ENCODE measurements at regions not wholly inside any gene's neighbourhood (a gene's known extent, or its start where the extent isn't known, plus 50 kb on each side); places are given as distances from the start of the nearest gene placed in this dataset.
"Not testable (repeated sequence)": the region's sequence is repeated elsewhere in the genome, so short reads cannot be mapped to it uniquely, and the experiment has no call there.

GRCh38 chr6:40139447-40139846 is 205.2 kb upstream of the MOCS1 start:
- H3K4me1 ChIP-seq (ENCODE audit: control insufficient read depth in 2 of 2, insufficient read depth in 2 of 2, low read length in 2 of 2) = no peaks in the 10 kb centered on the region
- H3K27ac ChIP-seq (ENCODE audit: low read depth in 1 of 2, low read length in 1 of 2) = no peak overlapping the region
- no peak for DNase-seq (ENCODE audit: low read depth in 6 of 9, low spot score in 9 of 9)
- no peaks in the 10 kb centered on the region for H3K27me3 ChIP-seq (ENCODE audit: control insufficient read depth in 2 of 2, insufficient read depth in 1 of 2, low read length in 1 of 2)
- no peaks in the 10 kb centered on the region for H3K36me3 ChIP-seq (ENCODE audit: control insufficient read depth in 2 of 2, insufficient read depth in 2 of 2, low read length in 1 of 2)
- peaks cover 0 to 3% of the 10 kb centered on the region in 2 donors for H3K9me3 ChIP-seq (ENCODE audit: control insufficient read depth in 2 of 2, insufficient read depth in 1 of 2, low read length in 1 of 2)
- no peak overlapping the region for H3K4me3 ChIP-seq (ENCODE audit: low read length in 2 of 2)
- WGBS = 81% methylated on average over 2 of the region's 2 CpGs

GRCh38 chr6:40138273-40138720 is 204.0 kb upstream of the MOCS1 start:
- H3K36me3 ChIP-seq (ENCODE audit: control insufficient read depth in 2 of 2, insufficient read depth in 2 of 2, low read length in 1 of 2) = no peaks in the 10 kb centered on the region
- peaks cover 0 to 3% of the 10 kb centered on the region in 2 donors for H3K9me3 ChIP-seq (ENCODE audit: control insufficient read depth in 2 of 2, insufficient read depth in 1 of 2, low read length in 1 of 2)
- H3K4me3 ChIP-seq (ENCODE audit: low read length in 2 of 2) = no peak overlapping the region
- H3K27me3 ChIP-seq (ENCODE audit: control insufficient read depth in 2 of 2, insufficient read depth in 1 of 2, low read length in 1 of 2) = no peaks in the 10 kb centered on the region
- H3K4me1 ChIP-seq (ENCODE audit: control insufficient read depth in 2 of 2, insufficient read depth in 2 of 2, low read length in 2 of 2) = no peaks in the 10 kb centered on the region
- 80% methylated on average over 4 of the region's 4 CpGs for WGBS
- no peak overlapping the region for H3K27ac ChIP-seq (ENCODE audit: low read depth in 1 of 2, low read length in 1 of 2)
- no peak for DNase-seq (ENCODE audit: low read depth in 6 of 9, low spot score in 9 of 9)

- H3K4me1 ChIP-seq (ENCODE audit: control insufficient read depth in 2 of 2, insufficient read depth in 2 of 2, low read length in 2 of 2) = no peaks in the 10 kb centered on the region
- peaks cover 0 to 3% of the 10 kb centered on the region in 2 donors for H3K9me3 ChIP-seq (ENCODE audit: control insufficient read depth in 2 of 2, insufficient read depth in 1 of 2, low read length in 1 of 2)
- DNase-seq (ENCODE audit: low read depth in 6 of 9, low spot score in 9 of 9) = no peak
- H3K27ac ChIP-seq (ENCODE audit: low read depth in 1 of 2, low read length in 1 of 2) = no peak overlapping the region
- WGBS = 58% methylated on average over 6 of the region's 6 CpGs
- no peaks in the 10 kb centered on the region for H3K36me3 ChIP-seq (ENCODE audit: control insufficient read depth in 2 of 2, insufficient read depth in 2 of 2, low read length in 1 of 2)
- no peak overlapping the region for H3K4me3 ChIP-seq (ENCODE audit: low read length in 2 of 2)
- H3K27me3 ChIP-seq (ENCODE audit: control insufficient read depth in 2 of 2, insufficient read depth in 1 of 2, low read length in 1 of 2) = no peaks in the 10 kb centered on the region
Measured at GRCh38 chr6:40135491-40136072, 201.3 kb upstream of the MOCS1 start.

- not testable (repeated sequence) for H3K4me3 ChIP-seq (ENCODE audit: low read length in 2 of 2); H3K4me1 ChIP-seq (ENCODE audit: control insufficient read depth in 2 of 2, insufficient read depth in 2 of 2, low read length in 2 of 2); H3K36me3 ChIP-seq (ENCODE audit: control insufficient read depth in 2 of 2, insufficient read depth in 2 of 2, low read length in 1 of 2); H3K27me3 ChIP-seq (ENCODE audit: control insufficient read depth in 2 of 2, insufficient read depth in 1 of 2, low read length in 1 of 2); H3K9me3 ChIP-seq (ENCODE audit: control insufficient read depth in 2 of 2, insufficient read depth in 1 of 2, low read length in 1 of 2); DNase-seq (ENCODE audit: low read depth in 6 of 9, low spot score in 9 of 9); H3K27ac ChIP-seq (ENCODE audit: low read depth in 1 of 2, low read length in 1 of 2)
- WGBS = 95% methylated on average over 20 of the region's 20 CpGs
Measured at GRCh38 chr6:40133981-40134380, 199.7 kb upstream of the MOCS1 start.

- Histone ChIP-seq H3K27ac (ENCODE audit: low read depth in 1 of 2, low read length in 1 of 2) (no peak overlapping the region), H3K36me3 (ENCODE audit: control insufficient read depth in 2 of 2, insufficient read depth in 2 of 2, low read length in 1 of 2) (no peaks in the 10 kb centered on the region), H3K4me1 (ENCODE audit: control insufficient read depth in 2 of 2, insufficient read depth in 2 of 2, low read length in 2 of 2) (no peaks in the 10 kb centered on the region), H3K4me3 (ENCODE audit: low read length in 2 of 2) (no peak overlapping the region), H3K9me3 (ENCODE audit: control insufficient read depth in 2 of 2, insufficient read depth in 1 of 2, low read length in 1 of 2) (peaks cover 0 to 3% of the 10 kb centered on the region in 2 donors), H3K27me3 (ENCODE audit: control insufficient read depth in 2 of 2, insufficient read depth in 1 of 2, low read length in 1 of 2) (no peaks in the 10 kb centered on the region)
- WGBS = 85% methylated on average over 2 of the region's 2 CpGs
- no peak for DNase-seq (ENCODE audit: low read depth in 6 of 9, low spot score in 9 of 9)
Measured at GRCh38 chr6:40131675-40132074, 197.4 kb upstream of the MOCS1 start.

- 92% methylated on average over 2 of the region's 2 CpGs for WGBS
- Histone ChIP-seq H3K27ac (ENCODE audit: low read depth in 1 of 2, low read length in 1 of 2) (no peak overlapping the region), H3K36me3 (ENCODE audit: control insufficient read depth in 2 of 2, insufficient read depth in 2 of 2, low read length in 1 of 2) (no peaks in the 10 kb centered on the region), H3K4me3 (ENCODE audit: low read length in 2 of 2) (no peak overlapping the region), H3K9me3 (ENCODE audit: control insufficient read depth in 2 of 2, insufficient read depth in 1 of 2, low read length in 1 of 2) (no peaks in the 10 kb centered on the region), H3K27me3 (ENCODE audit: control insufficient read depth in 2 of 2, insufficient read depth in 1 of 2, low read length in 1 of 2) (no peaks in the 10 kb centered on the region), H3K4me1 (ENCODE audit: control insufficient read depth in 2 of 2, insufficient read depth in 2 of 2, low read length in 2 of 2) (no peaks in the 10 kb centered on the region)
- DNase-seq (ENCODE audit: low read depth in 6 of 9, low spot score in 9 of 9) = no peak
Measured at GRCh38 chr6:40128127-40128526, 193.9 kb upstream of the MOCS1 start.

- Histone ChIP-seq H3K36me3 (ENCODE audit: control insufficient read depth in 2 of 2, insufficient read depth in 2 of 2, low read length in 1 of 2) (no peaks in the 10 kb centered on the region), H3K27ac (ENCODE audit: low read depth in 1 of 2, low read length in 1 of 2) (no peak overlapping the region), H3K4me1 (ENCODE audit: control insufficient read depth in 2 of 2, insufficient read depth in 2 of 2, low read length in 2 of 2) (no peaks in the 10 kb centered on the region), H3K4me3 (ENCODE audit: low read length in 2 of 2) (no peak overlapping the region), H3K27me3 (ENCODE audit: control insufficient read depth in 2 of 2, insufficient read depth in 1 of 2, low read length in 1 of 2) (no peaks in the 10 kb centered on the region), H3K9me3 (ENCODE audit: control insufficient read depth in 2 of 2, insufficient read depth in 1 of 2, low read length in 1 of 2) (no peaks in the 10 kb centered on the region)
- DNase-seq (ENCODE audit: low read depth in 6 of 9, low spot score in 9 of 9) = no peak
- 87% methylated on average over 3 of the region's 3 CpGs for WGBS
Measured at GRCh38 chr6:40125680-40126394, 191.6 kb upstream of the MOCS1 start.

- no peak overlapping the region for H3K4me3 ChIP-seq (ENCODE audit: low read length in 2 of 2)
Measured at GRCh38 chr6:40124924-40125323, 190.7 kb upstream of the MOCS1 start.

GRCh38 chr6:40116832-40117231 is 182.6 kb upstream of the MOCS1 start:
- Histone ChIP-seq H3K4me1 (ENCODE audit: control insufficient read depth in 2 of 2, insufficient read depth in 2 of 2, low read length in 2 of 2) (no peaks in the 10 kb centered on the region), H3K36me3 (ENCODE audit: control insufficient read depth in 2 of 2, insufficient read depth in 2 of 2, low read length in 1 of 2) (no peaks in the 10 kb centered on the region), H3K27ac (ENCODE audit: low read depth in 1 of 2, low read length in 1 of 2) (no peak overlapping the region), H3K9me3 (ENCODE audit: control insufficient read depth in 2 of 2, insufficient read depth in 1 of 2, low read length in 1 of 2) (no peaks in the 10 kb centered on the region), H3K4me3 (ENCODE audit: low read length in 2 of 2) (no peak overlapping the region), H3K27me3 (ENCODE audit: control insufficient read depth in 2 of 2, insufficient read depth in 1 of 2, low read length in 1 of 2) (no peaks in the 10 kb centered on the region)
- no peak for DNase-seq (ENCODE audit: low read depth in 6 of 9, low spot score in 9 of 9)
- 0% methylated on average over 1 of the region's 1 CpG for WGBS

More at GRCh38 chr6:40124924-40125323, 190.7 kb upstream of the MOCS1 start:
- Histone ChIP-seq H3K36me3 (ENCODE audit: control insufficient read depth in 2 of 2, insufficient read depth in 2 of 2, low read length in 1 of 2) (no peaks in the 10 kb centered on the region), H3K9me3 (ENCODE audit: control insufficient read depth in 2 of 2, insufficient read depth in 1 of 2, low read length in 1 of 2) (no peaks in the 10 kb centered on the region), H3K27me3 (ENCODE audit: control insufficient read depth in 2 of 2, insufficient read depth in 1 of 2, low read length in 1 of 2) (no peaks in the 10 kb centered on the region), H3K4me1 (ENCODE audit: control insufficient read depth in 2 of 2, insufficient read depth in 2 of 2, low read length in 2 of 2) (no peaks in the 10 kb centered on the region), H3K27ac (ENCODE audit: low read depth in 1 of 2, low read length in 1 of 2) (no peak overlapping the region)
- 94% methylated on average over 4 of the region's 4 CpGs for WGBS
- no peak for DNase-seq (ENCODE audit: low read depth in 6 of 9, low spot score in 9 of 9)
